GM21360 (cell line): ENCODE measurements at regions not wholly inside any gene's neighbourhood (a gene's known extent, or its start where the extent isn't known, plus 50 kb on each side); places are given as distances from the start of the nearest gene placed in this dataset.
"Not testable (repeated sequence)": the region's sequence is repeated elsewhere in the genome, so short reads cannot be mapped to it uniquely, and the experiment has no call there.

ENCODE experiments used
- ATAC-seq: cut with Tn5 transposase; IDR thresholded peaks from one replicate; pipeline ENCODE4 v1.9.1; 2021; ENCODE audit warnings: mild to moderate bottlenecking, moderate library complexity; ENCODE audit not compliant: unreplicated experiment

DNA sequence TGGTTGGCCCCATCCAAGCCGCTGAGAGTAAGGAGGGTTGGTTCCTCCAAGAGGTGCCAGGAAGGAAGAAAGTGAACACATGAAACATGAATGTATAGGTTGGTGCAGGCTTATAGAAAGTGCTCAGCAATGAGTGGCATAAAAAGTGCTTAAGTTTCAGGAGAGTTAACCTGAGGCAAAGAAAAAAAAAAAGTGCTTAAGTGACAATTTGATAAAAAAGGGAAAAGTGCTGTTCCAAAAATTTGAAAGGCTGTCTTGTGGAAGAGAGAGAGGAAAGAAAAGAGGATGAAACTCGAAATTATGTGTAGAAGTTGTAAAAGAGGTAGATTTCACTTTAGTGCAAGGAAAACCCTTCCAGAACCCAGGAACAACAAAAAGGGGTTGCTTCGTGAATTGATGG is 85.5 kb upstream of the MAP4K4 start:
- ATAC-seq: no peak

DNA sequence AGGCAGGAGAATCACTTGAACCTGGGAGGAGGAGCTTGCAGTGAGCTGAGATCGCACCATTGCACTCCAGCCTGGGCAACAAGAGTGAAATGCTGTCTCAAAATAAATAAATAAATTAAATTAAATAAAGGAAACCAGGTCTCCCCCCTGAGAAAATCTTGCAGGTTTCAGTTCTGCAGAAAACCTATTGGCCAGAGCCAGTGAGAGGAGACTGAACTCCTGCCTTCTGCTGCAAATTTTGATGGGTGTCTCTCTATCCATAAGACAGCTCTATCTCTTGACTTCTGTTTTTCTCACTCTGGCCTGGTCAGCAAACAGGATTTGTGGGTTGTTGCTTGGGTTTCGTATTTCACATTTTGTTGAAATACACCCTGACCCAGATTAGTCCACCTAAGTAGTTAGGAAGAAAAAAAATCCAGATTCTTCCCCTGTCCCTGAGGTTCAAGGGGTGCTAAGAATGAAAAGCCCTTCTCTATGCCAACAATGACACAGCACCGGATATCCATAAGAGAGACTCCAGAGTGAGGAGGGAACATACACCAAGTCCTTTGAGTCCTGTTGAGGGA is 86.7 kb upstream of the MAP4K4 start:
- ATAC-seq: no peak

DNA sequence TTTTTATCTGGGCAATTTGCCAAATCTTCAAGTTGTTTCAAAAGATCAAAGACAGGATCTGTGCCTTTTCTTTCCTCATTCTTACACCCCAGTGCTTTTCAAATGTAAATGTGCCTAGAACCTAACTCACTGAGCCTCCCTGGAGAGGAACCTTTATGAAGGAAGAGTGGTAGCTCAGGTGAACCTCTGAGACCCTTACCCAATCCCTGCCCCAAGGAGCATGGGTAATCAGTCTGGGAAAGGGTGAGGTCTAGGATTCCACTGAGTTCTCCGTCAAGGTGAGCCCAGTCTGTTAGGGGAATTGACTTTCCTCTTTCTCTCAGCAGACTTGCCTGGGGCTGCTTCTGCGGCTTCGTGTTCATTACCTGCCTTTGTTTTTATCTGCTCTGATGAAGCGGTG is 88.1 kb upstream of the MAP4K4 start:
- ATAC-seq: no peak

DNA sequence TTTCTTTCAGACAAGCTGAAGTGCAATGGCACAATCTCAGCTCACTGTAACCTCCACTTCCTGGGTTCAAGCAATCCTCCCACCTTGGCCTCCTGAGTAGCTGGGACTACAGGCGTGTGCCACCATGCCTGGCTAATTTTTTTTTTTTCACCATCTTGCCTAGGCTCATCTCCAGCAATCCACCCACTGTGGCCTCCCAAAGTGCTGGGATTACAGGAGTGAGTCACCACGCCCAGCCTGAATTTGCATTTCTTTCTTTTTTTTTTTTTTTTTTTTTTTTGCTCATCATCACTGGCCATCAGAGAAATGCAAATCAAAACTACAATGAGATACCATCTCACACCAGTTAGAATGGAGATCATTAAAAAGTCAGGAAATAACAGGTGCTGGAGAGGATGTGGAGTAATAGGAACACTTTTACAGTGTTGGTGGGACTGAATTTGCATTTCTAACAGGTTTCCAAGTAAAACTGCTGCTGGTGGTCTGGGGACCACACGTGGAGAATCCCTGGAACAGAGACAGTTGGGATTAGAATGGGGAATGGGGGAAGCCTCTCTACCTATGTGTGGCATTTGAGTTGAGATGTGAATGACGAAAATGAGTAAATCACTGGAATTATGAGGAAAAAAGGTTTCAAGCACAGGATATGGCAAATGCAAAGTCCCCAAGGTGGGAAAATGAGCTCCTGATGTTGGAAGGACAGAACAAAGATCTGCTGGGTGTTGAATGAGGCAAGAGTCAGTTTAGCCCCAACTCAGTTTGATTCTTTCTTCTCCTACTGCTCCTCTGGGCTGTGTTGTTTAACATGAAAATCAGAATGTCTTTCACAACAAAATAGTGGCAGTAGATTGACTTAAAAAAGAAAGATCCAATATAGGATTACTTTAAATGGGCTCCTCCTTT is 88.8 kb upstream of the MAP4K4 start:
- ATAC-seq: no peak

DNA sequence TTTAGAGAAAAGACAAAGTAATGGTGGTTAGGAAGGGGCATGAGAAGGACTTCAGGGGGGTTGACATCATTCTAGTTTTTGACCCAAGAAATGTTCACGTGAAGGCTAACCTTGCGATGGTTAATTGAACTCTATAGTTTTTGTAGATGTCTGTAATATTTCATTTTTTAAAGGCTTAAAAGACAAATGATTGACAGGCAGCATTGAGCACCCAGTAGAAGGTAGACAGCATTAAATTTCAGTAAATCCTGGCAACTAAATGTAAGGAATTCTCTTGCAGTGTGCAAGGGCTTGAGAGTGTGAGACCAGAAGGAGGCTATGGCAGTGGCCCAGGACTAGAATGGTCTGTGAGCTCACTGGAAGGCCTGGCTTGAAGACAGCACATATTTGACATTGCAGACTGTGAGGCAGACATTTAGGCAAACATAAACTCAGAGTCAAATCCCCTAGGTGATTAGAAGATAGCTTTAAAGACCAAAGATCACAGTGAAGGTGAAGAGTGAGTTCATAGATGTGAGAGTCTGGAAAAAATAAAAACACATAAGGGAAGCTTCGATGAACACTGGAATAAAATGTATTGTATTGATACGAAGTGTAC is 100.1 kb upstream of the MAP4K4 start:
- no peak for ATAC-seq

DNA sequence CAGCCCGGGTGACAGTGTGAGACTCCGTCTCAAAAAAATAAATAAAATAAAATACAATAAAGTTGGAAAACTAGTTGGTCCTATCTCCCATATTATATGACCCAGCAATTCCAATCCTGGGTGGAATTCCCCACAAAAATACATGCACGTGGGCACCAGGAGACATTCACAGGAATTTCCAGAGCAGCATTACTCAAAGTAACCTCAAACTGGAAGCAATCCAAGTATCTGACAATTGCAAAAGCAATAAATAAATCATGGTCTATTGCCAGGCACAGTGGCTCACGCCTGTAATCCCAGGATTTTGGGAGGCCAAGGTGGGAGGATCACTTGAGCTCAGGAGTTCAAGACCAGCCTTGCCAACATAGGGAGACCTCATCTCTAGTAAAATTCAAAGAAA is 101.2 kb upstream of the MAP4K4 start:
- ATAC-seq: no peak

GRCh38 chr2:101587251-101587650 is 110.3 kb upstream of the MAP4K4 start:
- ATAC-seq: no peak

GRCh38 chr2:101583861-101584260 is 108.9 kb upstream of the RFX8 start:
- ATAC-seq: no peak

GRCh38 chr2:101581675-101582299 is 106.9 kb upstream of the RFX8 start:
- no peak for ATAC-seq

GRCh38 chr2:101580528-101580927 is 105.6 kb upstream of the RFX8 start:
- no peak for ATAC-seq

DNA sequence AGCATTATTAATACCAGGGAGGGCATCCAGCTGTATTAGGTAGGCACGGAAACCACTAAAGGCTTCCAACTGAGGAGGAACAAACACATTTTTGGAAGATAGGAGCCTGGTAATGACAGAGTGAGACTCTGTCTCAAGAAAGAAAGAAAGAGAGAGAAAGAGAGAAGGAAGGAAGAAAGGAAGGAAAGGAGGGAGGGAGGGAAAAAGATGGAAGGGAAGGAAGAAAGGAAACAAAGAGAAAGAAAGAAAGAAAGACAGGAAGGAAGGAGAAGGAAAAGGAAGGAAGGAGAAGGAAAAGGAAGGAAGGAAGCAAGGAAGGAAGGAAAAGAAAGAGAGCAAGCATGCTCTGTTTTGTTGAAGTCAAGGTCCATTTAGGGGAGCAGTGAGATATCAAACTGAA is 103.8 kb upstream of the RFX8 start:
- ATAC-seq: no peak

GRCh38 chr2:101578135-101578534 is 103.2 kb upstream of the RFX8 start:
- ATAC-seq: not testable (repeated sequence)

- ATAC-seq: no peak
Observed at GRCh38 chr2:101577173-101577572, 102.3 kb upstream of the RFX8 start.

GRCh38 chr2:101574622-101575021 is 99.7 kb upstream of the RFX8 start:
- ATAC-seq: no peak

DNA sequence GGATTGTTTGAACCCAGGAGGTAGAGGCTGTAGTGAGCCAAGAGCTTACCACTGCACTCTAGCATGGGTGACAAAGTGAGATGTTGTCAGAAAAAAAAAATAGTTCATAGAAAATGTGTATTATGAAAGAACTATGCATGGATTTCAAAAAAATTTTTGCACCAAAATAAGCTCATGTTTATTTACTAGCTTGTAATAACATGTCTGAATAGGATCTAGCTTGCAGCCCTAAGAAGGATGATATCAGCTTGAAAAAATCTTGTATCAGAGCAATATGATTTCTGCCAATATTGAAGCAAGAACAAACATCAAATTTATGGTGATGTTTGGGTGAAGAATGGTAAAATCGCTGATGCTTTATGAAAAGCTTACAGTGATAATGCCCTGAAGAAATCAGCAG is 97.0 kb upstream of the RFX8 start:
- no peak for ATAC-seq

GRCh38 chr2:101569886-101570520 is 95.1 kb upstream of the RFX8 start:
- ATAC-seq: no peak

GRCh38 chr2:101568969-101569368 is 94.1 kb upstream of the RFX8 start:
- ATAC-seq: no peak

GRCh38 chr2:101566632-101567228 is 91.8 kb upstream of the RFX8 start:
- ATAC-seq: no peak

GRCh38 chr2:101563849-101564248 is 88.9 kb upstream of the RFX8 start:
- no peak for ATAC-seq

DNA sequence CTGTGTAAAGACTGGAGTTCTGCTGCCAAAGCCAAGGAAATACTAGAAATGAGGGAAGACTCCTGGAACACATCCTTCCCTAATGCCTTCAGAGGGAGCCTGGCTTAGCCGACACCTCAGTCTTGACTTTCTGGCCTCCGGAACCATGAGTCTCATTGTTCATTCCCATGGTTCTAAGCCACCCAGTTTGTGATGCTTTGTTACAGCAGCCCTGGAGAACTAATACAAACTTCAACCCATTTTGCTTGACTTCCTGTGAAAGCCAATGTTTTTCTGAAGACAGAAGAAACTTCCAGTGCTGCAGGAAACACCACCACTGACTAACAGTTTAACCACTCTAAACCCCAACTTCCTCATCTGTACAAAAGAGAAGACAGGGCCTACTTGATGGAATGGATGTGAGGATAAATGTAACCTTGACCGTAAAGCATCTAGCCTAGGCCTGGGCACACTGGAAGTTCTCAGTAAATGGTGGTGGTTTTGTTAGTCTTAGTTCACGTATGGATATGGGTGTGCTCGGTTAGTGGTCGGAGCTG is 85.9 kb upstream of the RFX8 start:
- no peak for ATAC-seq

- no peak for ATAC-seq
Observed at GRCh38 chr2:101559551-101559950, 84.6 kb upstream of the RFX8 start.
